SK-N-SH (cell line): ENCODE measurements at regions not wholly inside any gene's neighbourhood (a gene's known extent, or its start where the extent isn't known, plus 50 kb on each side); places are given as distances from the start of the nearest gene placed in this dataset.

Experiments
- CTCF ChIA-PET: fragments of 300-600, 350-600 bp; formaldehyde crosslinking; extraction: SDS; loops from one replicate; lab custom pipeline; 2021; lab: Yijun Ruan, JAX
- POLR2A ChIA-PET: fragments of 350-600 bp; sonication (Branson Sonifier 250); formaldehyde crosslinking; extraction: SDS; loops from one replicate; lab custom pipeline; 2020; ENCODE audit warnings: antibody characterized with exemption, inconsistent platforms; lab: Yijun Ruan, JAX
- DNase-seq: peaks from one replicate; pipeline ENCODE4 v3.0.0; 2012
- H2AFZ ChIP-seq: fragments of 200-600 bp; sonication (generic); 2 replicates; pipeline ENCODE4 v1.8.1; 2016; ENCODE audit warnings: antibody characterized with exemption, mild to moderate bottlenecking, low read depth
- H3F3A ChIP-seq: fragments of 200-600 bp; sonication (generic); replicated peaks from 2 replicates; pipeline ENCODE3; 2016; ENCODE audit warnings: antibody characterized with exemption, mild to moderate bottlenecking; ENCODE audit not compliant: insufficient read depth
- H3K27ac ChIP-seq, 2 experiments: fragments of 200-500 bp in 1 of 2; fragments of 200-600 bp in 1 of 2; sonication (Bioruptor generic) in 1 of 2; sonication (generic), shearing (Covaris generic) in 1 of 2; 2 replicates each; pipeline versions ENCODE4 v1.5.1 to v1.6.1; 2014 to 2016; ENCODE audit warnings: low read depth in 2 of 2, inconsistent platforms in 1 of 2, low read length in 1 of 2, mild to moderate bottlenecking in 1 of 2, mixed read lengths in 1 of 2
- H3K27me3 ChIP-seq: fragments of 200-600 bp; sonication (generic), shearing (Covaris generic); 2 replicates; pipeline ENCODE4 v1.6.1; 2016; ENCODE audit warnings: mixed run types; ENCODE audit not compliant: insufficient read depth
- H3K36me3 ChIP-seq, 2 experiments: fragments of 200-500 bp in 1 of 2; fragments of 200-600 bp in 1 of 2; sonication (Bioruptor generic) in 1 of 2; sonication (generic) in 1 of 2; replicated peaks in 1 of 2; 2 replicates each; pipeline versions ENCODE3 to v1.5.1; 2014 to 2016; ENCODE audit warnings: low read length in 1 of 2, mild to moderate bottlenecking in 1 of 2; ENCODE audit not compliant: insufficient read depth in 2 of 2, control insufficient read depth in 1 of 2
- H3K4me1 ChIP-seq, 2 experiments: fragments of 200-500 bp in 1 of 2; fragments of 200-600 bp in 1 of 2; sonication (Bioruptor generic) in 1 of 2; sonication (generic), shearing (Covaris generic) in 1 of 2; 2 replicates each; pipeline versions ENCODE4 v1.5.1 to v1.6.1; 2014 to 2016; ENCODE audit warnings: low read depth in 1 of 2, low read length in 1 of 2, mixed run types in 1 of 2; ENCODE audit not compliant: insufficient read depth in 2 of 2, control insufficient read depth in 1 of 2
- H3K4me2 ChIP-seq: fragments of 200-600 bp; sonication (generic), shearing (Covaris generic); 2 replicates; pipeline ENCODE4 v1.6.1; 2017; ENCODE audit warnings: mixed run types
- H3K4me3 ChIP-seq, 2 experiments: fragments of 200-500 bp in 1 of 2; fragments of 200-600 bp in 1 of 2; sonication (Bioruptor generic) in 1 of 2; sonication (generic), shearing (Covaris generic) in 1 of 2; 2 replicates each; pipeline versions ENCODE4 v1.5.1 to v1.8.1; 2014 to 2016; ENCODE audit warnings: low read depth in 2 of 2, inconsistent platforms in 1 of 2, low read length in 1 of 2, mild to moderate bottlenecking in 1 of 2, mixed read lengths in 1 of 2, moderate library complexity in 1 of 2
- H3K79me2 ChIP-seq: fragments of 200-600 bp; sonication (generic); 2 replicates; pipeline ENCODE4 v1.8.1; 2017; ENCODE audit warnings: mild to moderate bottlenecking; ENCODE audit not compliant: insufficient read depth
- H3K9ac ChIP-seq: fragments of 200-600 bp; sonication (generic); 2 replicates; pipeline ENCODE4 v1.6.1; 2017; ENCODE audit warnings: mixed run types
- H3K9me2 ChIP-seq: fragments of 200-600 bp; sonication (generic); 2 replicates; pipeline ENCODE4 v1.6.1; 2017; ENCODE audit warnings: mixed run types
- H3K9me3 ChIP-seq: fragments of 200-600 bp; sonication (generic); 2 replicates; pipeline ENCODE4 v1.6.1; 2017; ENCODE audit warnings: mixed run types, mild to moderate bottlenecking, moderate library complexity
- H4K20me1 ChIP-seq: fragments of 200-600 bp; sonication (generic); 2 replicates; pipeline ENCODE4 v1.6.1; 2017; ENCODE audit warnings: mild to moderate bottlenecking, mixed run types; ENCODE audit not compliant: insufficient read depth
- CHD2 ChIP-seq: fragments of 150-350 bp; IDR thresholded peaks from 2 replicates; pipeline ENCODE4 v1.6.1; 2018; ENCODE audit warnings: low read length; ENCODE audit not compliant: partially characterized antibody
- CTCF ChIP-seq: fragments of 200-600 bp; sonication (generic); IDR thresholded peaks from 2 replicates; pipeline ENCODE4 v1.6.1; 2017; ENCODE audit warnings: antibody characterized with exemption, mild to moderate bottlenecking, moderate library complexity
- EP300 ChIP-seq, 2 experiments: IDR thresholded peaks; 2 replicates each; pipeline versions ENCODE4 v1.4.0 to v1.6.1; 2012; ENCODE audit warnings: borderline replicate concordance in 1 of 2, low read depth in 1 of 2, low read length in 1 of 2
- FOSL2 ChIP-seq: IDR thresholded peaks from 2 replicates; pipeline ENCODE4 v1.4.0; 2012; ENCODE audit warnings: low read depth, mild to moderate bottlenecking, moderate library complexity, borderline replicate concordance
- FOXJ3 ChIP-seq: sonication (generic); formaldehyde crosslinking; IDR thresholded peaks from 2 replicates; pipeline ENCODE4 v1.5.1; 2020; ENCODE audit warnings: mild to moderate bottlenecking, missing genetic modification reagents
- FOXM1 ChIP-seq: IDR thresholded peaks from 2 replicates; pipeline ENCODE4 v1.4.0; 2012; ENCODE audit warnings: low read depth, mild to moderate bottlenecking
- GATA2 ChIP-seq: sonication (generic); formaldehyde crosslinking; IDR thresholded peaks from 2 replicates; pipeline ENCODE4 v1.5.0; 2020; ENCODE audit warnings: mild to moderate bottlenecking, missing genetic modification reagents
- JUND ChIP-seq: IDR thresholded peaks from 2 replicates; pipeline ENCODE4 v1.4.0; 2012
- MAX ChIP-seq: IDR thresholded peaks from 2 replicates; pipeline ENCODE4 v1.4.0; 2012; ENCODE audit warnings: low read depth
- MEF2A ChIP-seq: IDR thresholded peaks from 2 replicates; pipeline ENCODE4 v1.4.0; 2012; ENCODE audit warnings: low read depth, borderline replicate concordance
- MXI1 ChIP-seq: IDR thresholded peaks from 2 replicates; pipeline ENCODE4 v1.6.1; 2012; ENCODE audit warnings: mild to moderate bottlenecking, low read depth, low read length, improper control_type of control experiment
- NFIC ChIP-seq: IDR thresholded peaks from 2 replicates; pipeline ENCODE4 v1.4.0; 2012; ENCODE audit warnings: borderline replicate concordance
- NRF1 ChIP-seq: IDR thresholded peaks from 2 replicates; pipeline ENCODE4 v1.6.1; 2012; ENCODE audit warnings: low read depth, mild to moderate bottlenecking, low read length
- PBX3 ChIP-seq: IDR thresholded peaks from 2 replicates; pipeline ENCODE4; 2012
- RFX5 ChIP-seq: IDR thresholded peaks from 2 replicates; pipeline ENCODE4 v1.6.1; 2012; ENCODE audit warnings: mild to moderate bottlenecking, improper control_type of control experiment, low read length
- RXRA ChIP-seq: IDR thresholded peaks from 2 replicates; pipeline ENCODE4 v1.4.0; 2012; ENCODE audit warnings: low read depth, mild to moderate bottlenecking, borderline replicate concordance
- SIN3A ChIP-seq: IDR thresholded peaks from 2 replicates; pipeline ENCODE4 v1.6.1; 2012; ENCODE audit warnings: low read depth, mild to moderate bottlenecking, low read length, moderate library complexity, borderline replicate concordance
- TCF12 ChIP-seq: IDR thresholded peaks from 2 replicates; pipeline ENCODE4 v1.4.0; 2012
- TEAD4 ChIP-seq: IDR thresholded peaks from 2 replicates; pipeline ENCODE4 v1.4.0; 2012; ENCODE audit warnings: mild to moderate bottlenecking, borderline replicate concordance; ENCODE audit not compliant: insufficient read depth
- WGBS: methylation state at CpG from one replicate; pipeline ENCODE4 v1.1.6; 2017; ENCODE audit warnings: low lambda C conversion rate; 5-methylcytosine and 5-hydroxymethylcytosine counted together
- TF ChIP-seq, protein P1 (sequence below): IDR thresholded peaks from 2 replicates; pipeline ENCODE4 v1.6.1; 2012; ENCODE audit warnings: mild to moderate bottlenecking, low read depth, low read length, moderate library complexity
- TF ChIP-seq, protein P2 (sequence below): IDR thresholded peaks from 2 replicates; pipeline ENCODE4 v1.4.0; 2012; ENCODE audit warnings: low read depth, borderline replicate concordance

GRCh38 chr2:226426292-226426736 lies 373.3 kb downstream of the IRS1 start:
- ChIA-PET CTCF (no interaction called here), POLR2A (no interaction called here)
- Histone ChIP-seq H3K9me3 (no peaks in the 10 kb centered on the region), H3K9me2 (no peaks in the 10 kb centered on the region), H3K9ac (no peak overlapping the region), H3K4me3 (no peak overlapping the region), H2AFZ (no peak overlapping the region), H3K36me3 (no peaks in the 10 kb centered on the region), H3K79me2 (no peaks in the 10 kb centered on the region), H3K4me1 (peaks cover 0 to 35% of the 10 kb centered on the region in 2 experiments; a peak in 3 of 4 replicates), H3K4me2 (peak overlapping the region; percentile 73), H4K20me1 (no peaks in the 10 kb centered on the region), H3F3A (peaks cover 39% of the 10 kb centered on the region), H3K27ac (peak overlapping the region in 1 of 2 experiments; percentile 95; a peak in 2 of 4 replicates), H3K27me3 (no peaks in the 10 kb centered on the region)
- TF ChIP-seq JUND: peak; percentile 37
- no peak for TF ChIP-seq MEF2A
- TF ChIP-seq, protein P1, sequence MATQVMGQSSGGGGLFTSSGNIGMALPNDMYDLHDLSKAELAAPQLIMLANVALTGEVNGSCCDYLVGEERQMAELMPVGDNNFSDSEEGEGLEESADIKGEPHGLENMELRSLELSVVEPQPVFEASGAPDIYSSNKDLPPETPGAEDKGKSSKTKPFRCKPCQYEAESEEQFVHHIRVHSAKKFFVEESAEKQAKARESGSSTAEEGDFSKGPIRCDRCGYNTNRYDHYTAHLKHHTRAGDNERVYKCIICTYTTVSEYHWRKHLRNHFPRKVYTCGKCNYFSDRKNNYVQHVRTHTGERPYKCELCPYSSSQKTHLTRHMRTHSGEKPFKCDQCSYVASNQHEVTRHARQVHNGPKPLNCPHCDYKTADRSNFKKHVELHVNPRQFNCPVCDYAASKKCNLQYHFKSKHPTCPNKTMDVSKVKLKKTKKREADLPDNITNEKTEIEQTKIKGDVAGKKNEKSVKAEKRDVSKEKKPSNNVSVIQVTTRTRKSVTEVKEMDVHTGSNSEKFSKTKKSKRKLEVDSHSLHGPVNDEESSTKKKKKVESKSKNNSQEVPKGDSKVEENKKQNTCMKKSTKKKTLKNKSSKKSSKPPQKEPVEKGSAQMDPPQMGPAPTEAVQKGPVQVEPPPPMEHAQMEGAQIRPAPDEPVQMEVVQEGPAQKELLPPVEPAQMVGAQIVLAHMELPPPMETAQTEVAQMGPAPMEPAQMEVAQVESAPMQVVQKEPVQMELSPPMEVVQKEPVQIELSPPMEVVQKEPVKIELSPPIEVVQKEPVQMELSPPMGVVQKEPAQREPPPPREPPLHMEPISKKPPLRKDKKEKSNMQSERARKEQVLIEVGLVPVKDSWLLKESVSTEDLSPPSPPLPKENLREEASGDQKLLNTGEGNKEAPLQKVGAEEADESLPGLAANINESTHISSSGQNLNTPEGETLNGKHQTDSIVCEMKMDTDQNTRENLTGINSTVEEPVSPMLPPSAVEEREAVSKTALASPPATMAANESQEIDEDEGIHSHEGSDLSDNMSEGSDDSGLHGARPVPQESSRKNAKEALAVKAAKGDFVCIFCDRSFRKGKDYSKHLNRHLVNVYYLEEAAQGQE: no peak
- TF ChIP-seq NFIC: peak; percentile 50; the same call in 1 of the 2 replicates
- no peak for TF ChIP-seq RFX5
- TF ChIP-seq PBX3: peak; percentile 68
- TF ChIP-seq EP300 (IDR thresholded peaks at IDR 0.05; ENCODE audit: borderline replicate concordance in 1 of 2, low read depth in 1 of 2, low read length in 1 of 2): peak in 1 of 2 experiments; percentile 59; a peak in 1 of 4 replicates
- TF ChIP-seq FOSL2: peak; percentile 33; the same call in 1 of the 2 replicates
- peak; percentile 76 for TF ChIP-seq TCF12
- TF ChIP-seq RXRA: 0 out of 2 replicates have a peak, but pooled peaks have one; percentile 24
- TF ChIP-seq, protein P2, sequence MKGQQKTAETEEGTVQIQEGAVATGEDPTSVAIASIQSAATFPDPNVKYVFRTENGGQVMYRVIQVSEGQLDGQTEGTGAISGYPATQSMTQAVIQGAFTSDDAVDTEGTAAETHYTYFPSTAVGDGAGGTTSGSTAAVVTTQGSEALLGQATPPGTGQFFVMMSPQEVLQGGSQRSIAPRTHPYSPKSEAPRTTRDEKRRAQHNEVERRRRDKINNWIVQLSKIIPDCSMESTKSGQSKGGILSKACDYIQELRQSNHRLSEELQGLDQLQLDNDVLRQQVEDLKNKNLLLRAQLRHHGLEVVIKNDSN: no peak
- no peak for TF ChIP-seq SIN3A
- WGBS: 7% methylated on average over 5 of the region's 5 CpGs
- no peak for DNase-seq

DNA sequence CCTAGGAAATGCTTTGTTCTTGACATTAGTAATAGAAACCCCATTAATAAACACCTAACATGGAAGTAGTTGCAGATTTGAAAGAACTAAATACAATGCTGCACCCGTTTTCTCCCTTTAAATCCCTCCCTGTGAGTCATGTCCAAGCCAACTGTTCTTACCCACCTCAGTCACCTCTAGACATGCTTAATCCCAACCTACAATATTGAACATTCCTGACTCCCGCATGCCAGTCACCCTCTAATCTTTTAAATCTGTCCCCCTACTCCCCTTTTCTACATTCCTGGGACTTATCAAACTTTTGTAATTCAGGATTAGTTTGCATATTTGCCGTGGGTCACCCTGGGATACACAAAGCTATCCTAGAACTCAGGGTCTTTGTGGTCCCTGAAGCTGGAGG lies 374.6 kb downstream of the IRS1 start:
- DNase-seq: no peak
- WGBS: 53% methylated on average over 3 of the region's 3 CpGs
- no peaks in the 10 kb centered on the region for H3K9me3 ChIP-seq
- H3K4me3 ChIP-seq: no peak overlapping the region
- no peaks in the 10 kb centered on the region for H3K79me2 ChIP-seq
- no peaks in the 10 kb centered on the region for H4K20me1 ChIP-seq
- H2AFZ ChIP-seq: 0 out of 2 replicates have a peak overlapping the region, but pooled peaks have one; percentile 10
- no peak overlapping the region for H3K4me2 ChIP-seq
- H3K27me3 ChIP-seq: no peaks in the 10 kb centered on the region
- CTCF ChIA-PET: no interaction called here
- POLR2A ChIA-PET: no interaction called here
- peak overlapping the region in 1 of 2 experiments; percentile 95; a peak in 1 of 4 replicates for H3K27ac ChIP-seq
- H3K9ac ChIP-seq: no peak overlapping the region
- peaks cover 0 to 27% of the 10 kb centered on the region in 2 experiments; a peak in 3 of 4 replicates for H3K4me1 ChIP-seq
- H3K9me2 ChIP-seq: no peaks in the 10 kb centered on the region
- no peaks in the 10 kb centered on the region for H3K36me3 ChIP-seq
- H3F3A ChIP-seq: peaks cover 39% of the 10 kb centered on the region
- TF ChIP-seq GATA2 (CRISPR knock-in tag): no peak
- TF ChIP-seq SIN3A: no peak
- no peak for TF ChIP-seq NRF1
- TF ChIP-seq CHD2: no peak
- no peak for TF ChIP-seq TCF12
- no peak for TF ChIP-seq CTCF
- TF ChIP-seq MAX: no peak
- TF ChIP-seq EP300 (IDR thresholded peaks at IDR 0.05; ENCODE audit: borderline replicate concordance in 1 of 2, low read depth in 1 of 2, low read length in 1 of 2): no peak
- TF ChIP-seq FOXJ3: no peak
- TF ChIP-seq FOXM1: no peak
- TF ChIP-seq TEAD4: no peak
- no peak for TF ChIP-seq MXI1
